ENCODE measurements at regions not wholly inside any gene's neighbourhood (a gene's known extent, or its start where the extent isn't known, plus 50 kb on each side); places are given as distances from the start of the nearest gene placed in this dataset.

DNA sequence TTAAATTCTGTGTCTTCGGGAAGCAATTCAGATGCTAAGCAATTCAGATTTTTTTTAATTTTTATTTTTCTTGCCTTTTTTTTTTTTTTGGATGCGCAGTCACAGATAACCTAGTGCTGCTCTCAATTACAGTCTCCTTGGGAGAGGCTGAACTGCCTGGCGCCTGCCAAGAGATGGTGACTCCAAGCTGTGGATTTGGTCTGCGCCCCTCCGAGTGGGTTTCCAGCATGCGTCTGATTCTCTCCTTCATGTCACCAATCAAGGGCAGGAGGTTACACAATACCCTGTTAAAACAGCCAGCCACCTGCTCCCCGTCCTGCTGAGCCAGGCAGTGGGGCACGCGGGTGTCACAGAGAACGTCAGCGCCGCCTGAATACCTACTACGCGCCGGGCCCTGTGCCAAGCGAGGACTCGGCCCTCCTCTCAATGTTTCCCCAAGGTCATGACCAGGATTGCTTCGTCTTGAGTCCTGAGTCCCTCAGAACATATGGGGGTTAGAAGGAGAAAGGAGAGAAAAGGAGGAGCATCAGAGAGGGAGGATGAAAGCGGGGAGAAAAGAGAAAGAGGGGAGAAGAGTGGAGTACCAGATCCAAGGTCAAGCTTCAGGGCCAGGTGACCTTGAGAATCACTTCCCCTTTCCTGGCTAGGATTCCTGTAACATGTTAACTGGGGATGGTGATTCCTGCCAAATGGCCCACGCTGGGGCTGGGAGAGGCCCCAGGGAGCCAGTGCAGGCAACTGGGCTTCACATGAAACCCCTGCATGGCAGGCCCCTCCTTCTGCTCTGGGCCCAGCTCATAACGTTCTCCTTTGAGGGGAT, 213.6 kb downstream of the URI1 start:
- H3K9me3 Mint-ChIP-seq: no peaks in the 10 kb centered on the region
- H3K27ac Mint-ChIP-seq: no peak overlapping the region
- no peaks in the 10 kb centered on the region for H3K36me3 Mint-ChIP-seq (ENCODE audit: low read depth)
- no peak overlapping the region for H3K4me3 Mint-ChIP-seq
- DNase-seq (no peak), ATAC-seq (no peak)
- peaks cover 2% of the 10 kb centered on the region for H3K4me1 Mint-ChIP-seq
- peaks cover 3% of the 10 kb centered on the region for H3K27me3 Mint-ChIP-seq

DNA sequence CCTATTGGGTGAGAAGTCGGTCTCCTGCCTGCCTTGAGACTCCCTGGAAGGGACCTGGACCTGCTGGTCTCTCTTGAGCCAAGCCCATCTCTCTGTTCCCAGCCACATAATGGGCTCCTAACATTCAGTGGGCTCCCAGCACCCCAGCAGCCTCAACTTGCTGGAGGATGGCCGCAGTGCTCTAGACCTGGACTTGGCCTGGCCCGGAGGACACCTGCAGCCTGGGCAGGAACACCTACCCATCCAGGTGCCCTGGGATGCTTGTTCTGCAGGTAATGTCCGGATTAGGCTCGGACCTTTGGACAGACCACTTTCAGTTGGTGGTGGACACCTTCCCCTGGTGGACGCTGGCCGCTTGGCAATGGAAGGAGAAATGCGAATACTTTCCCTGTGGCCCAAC, 214.6 kb downstream of the URI1 start:
- Mint-ChIP-seq H3K36me3 (ENCODE audit: low read depth) (no peaks in the 10 kb centered on the region), H3K27me3 (peaks cover 3% of the 10 kb centered on the region), H3K9me3 (no peaks in the 10 kb centered on the region), H3K4me1 (no peaks in the 10 kb centered on the region), H3K4me3 (no peak overlapping the region), H3K27ac (no peak overlapping the region)
- DNase-seq (no peak), ATAC-seq (no peak)

GRCh38 chr19:30158067-30158892, 213.9 kb upstream of the ZNF536 start:
- no peak for DNase-seq
- Mint-ChIP-seq H3K4me1 (no peaks in the 10 kb centered on the region), H3K27me3 (peaks cover 3% of the 10 kb centered on the region), H3K4me3 (no peak overlapping the region), H3K27ac (no peak overlapping the region), H3K36me3 (ENCODE audit: low read depth) (no peaks in the 10 kb centered on the region), H3K9me3 (no peaks in the 10 kb centered on the region)
- ATAC-seq: no peak

DNA sequence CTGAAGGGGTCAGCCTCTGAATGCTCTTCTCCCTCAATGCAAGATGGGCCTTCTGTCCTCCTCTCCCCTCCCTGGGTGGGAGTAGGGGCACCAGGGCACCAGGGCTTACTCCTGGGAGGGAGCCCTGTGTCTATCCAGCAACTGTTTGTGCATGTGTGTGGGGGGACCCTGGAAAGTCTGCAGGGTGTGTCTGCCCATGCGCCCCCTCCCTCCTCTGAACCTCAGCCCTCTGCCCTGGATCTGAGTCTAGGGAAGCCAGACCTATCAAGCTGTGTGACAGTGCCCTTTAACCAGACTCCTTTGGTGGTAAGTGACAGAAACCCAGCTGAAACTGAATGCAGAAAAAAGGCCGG, 213.3 kb upstream of the ZNF536 start:
- Mint-ChIP-seq H3K27me3 (peaks cover 3% of the 10 kb centered on the region), H3K4me3 (no peak overlapping the region), H3K27ac (no peak overlapping the region), H3K36me3 (ENCODE audit: low read depth) (no peaks in the 10 kb centered on the region), H3K9me3 (no peaks in the 10 kb centered on the region), H3K4me1 (no peaks in the 10 kb centered on the region)
- ATAC-seq: no peak
- DNase-seq: no peak

DNA sequence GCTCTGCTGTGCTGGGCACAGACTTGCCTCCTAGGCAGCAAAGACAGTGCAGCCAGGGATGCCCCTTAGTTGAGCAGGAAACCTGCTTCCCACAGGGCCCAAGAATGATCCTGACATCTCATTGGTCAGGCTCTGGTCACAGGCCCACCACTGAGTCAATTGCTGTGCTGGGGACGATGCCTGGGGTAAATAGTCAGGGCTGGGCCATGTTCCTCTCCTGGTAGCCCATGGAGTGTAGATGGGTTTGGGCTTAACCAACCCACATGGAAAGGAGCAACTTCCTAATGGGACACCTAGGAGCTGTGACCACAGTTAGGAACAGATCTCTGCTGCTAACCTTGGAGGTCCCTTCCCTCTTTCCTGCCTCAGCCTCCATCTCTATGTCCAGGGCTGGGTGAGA, 212.5 kb upstream of the ZNF536 start:
- Mint-ChIP-seq H3K4me1 (no peaks in the 10 kb centered on the region), H3K27me3 (peaks cover 3% of the 10 kb centered on the region), H3K4me3 (no peak overlapping the region), H3K27ac (no peak overlapping the region), H3K9me3 (peaks cover 4% of the 10 kb centered on the region), H3K36me3 (ENCODE audit: low read depth) (no peaks in the 10 kb centered on the region)
- DNase-seq (no peak), ATAC-seq (no peak)

GRCh38 chr19:30160426-30160825, 211.8 kb upstream of the ZNF536 start:
- no peaks in the 10 kb centered on the region for H3K4me1 Mint-ChIP-seq
- DNase-seq: no peak

DNA sequence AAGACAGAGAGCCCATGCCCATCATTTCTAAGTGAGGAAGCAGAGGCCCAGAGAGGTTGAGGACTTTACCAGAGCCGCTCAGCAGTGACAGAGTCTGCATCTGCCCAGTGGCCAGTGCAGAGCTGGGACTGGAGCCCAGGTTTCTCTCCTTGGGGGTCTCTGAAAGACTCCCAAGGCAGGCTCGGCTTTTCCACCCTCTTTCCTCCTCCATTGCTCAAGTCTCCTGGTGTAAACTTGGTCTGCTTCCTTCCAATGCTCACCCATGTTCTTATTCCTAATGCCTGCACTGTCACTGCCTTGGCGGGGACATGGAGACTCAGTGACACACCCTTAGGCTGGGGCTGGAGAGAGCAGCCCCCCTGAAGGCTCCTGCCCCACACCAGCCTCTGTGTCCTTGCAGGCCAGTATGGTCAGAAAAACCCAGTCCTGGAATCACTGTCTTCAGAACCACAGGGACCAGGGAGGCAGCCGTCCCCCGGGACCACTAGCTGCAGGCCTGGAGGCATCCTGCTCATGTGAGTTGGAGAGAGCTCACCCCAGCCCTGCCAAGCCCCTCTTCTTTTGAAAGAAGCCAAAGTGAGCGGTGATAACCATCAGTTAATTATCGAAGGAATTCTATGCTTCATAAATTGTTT, 211.0 kb upstream of the ZNF536 start:
- Mint-ChIP-seq H3K4me3 (no peak overlapping the region), H3K4me1 (no peaks in the 10 kb centered on the region), H3K9me3 (peaks cover 4% of the 10 kb centered on the region), H3K27ac (no peak overlapping the region), H3K27me3 (peaks cover 3% of the 10 kb centered on the region), H3K36me3 (ENCODE audit: low read depth) (no peaks in the 10 kb centered on the region)
- no peak for ATAC-seq
- DNase-seq: no peak

More at GRCh38 chr19:30160426-30160825, 211.8 kb upstream of the ZNF536 start:
- no peaks in the 10 kb centered on the region for H3K36me3 Mint-ChIP-seq (ENCODE audit: low read depth)
- peaks cover 4% of the 10 kb centered on the region for H3K9me3 Mint-ChIP-seq
- H3K27me3 Mint-ChIP-seq: peaks cover 3% of the 10 kb centered on the region
- no peak for ATAC-seq
- no peak overlapping the region for H3K27ac Mint-ChIP-seq
- no peak overlapping the region for H3K4me3 Mint-ChIP-seq

DNA sequence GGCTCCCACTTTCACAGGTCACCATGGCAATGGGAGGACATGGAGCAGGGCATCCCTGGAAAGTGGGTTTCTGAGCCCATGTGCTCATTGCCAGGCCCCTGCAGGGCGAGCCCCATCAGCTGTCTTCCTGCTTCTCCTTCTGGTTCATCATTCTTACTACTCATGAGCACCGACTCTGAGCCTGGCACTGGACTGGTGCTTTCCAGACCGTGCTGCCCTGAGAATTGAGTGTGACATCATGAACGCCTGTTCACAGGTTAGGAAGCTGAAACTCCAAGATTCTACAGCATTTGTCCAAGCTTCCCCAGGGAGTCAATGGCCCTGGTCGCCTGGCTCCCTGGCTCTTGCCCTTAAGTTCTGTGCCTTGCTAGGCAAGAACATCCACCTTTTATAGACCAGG, 210.4 kb upstream of the ZNF536 start:
- no peak for DNase-seq
- Mint-ChIP-seq H3K36me3 (ENCODE audit: low read depth) (no peaks in the 10 kb centered on the region), H3K9me3 (peaks cover 4% of the 10 kb centered on the region), H3K4me1 (no peaks in the 10 kb centered on the region), H3K4me3 (no peak overlapping the region), H3K27ac (no peak overlapping the region), H3K27me3 (peaks cover 3% of the 10 kb centered on the region)
- no peak for ATAC-seq

DNA sequence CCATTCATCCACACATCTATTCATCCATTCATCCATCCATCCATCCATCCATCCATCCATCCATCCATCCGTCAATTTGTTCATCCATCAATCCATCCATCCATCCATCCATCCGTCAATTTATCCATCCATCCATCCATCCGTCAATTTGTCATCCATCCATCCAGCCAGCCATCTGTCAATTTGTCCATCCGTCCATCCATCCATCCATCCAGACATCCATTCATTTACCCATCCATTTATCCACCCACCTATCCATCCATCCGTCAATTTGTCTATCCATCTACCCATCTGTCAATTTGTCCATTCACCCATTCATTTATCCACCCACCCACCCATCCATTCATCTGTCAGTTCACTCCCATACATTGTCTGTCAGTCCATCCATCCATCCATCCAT, 209.5 kb upstream of the ZNF536 start:
- ATAC-seq (no peak), DNase-seq (no peak)
- no peaks in the 10 kb centered on the region for H3K36me3 Mint-ChIP-seq (ENCODE audit: low read depth)
- H3K4me1 Mint-ChIP-seq: no peaks in the 10 kb centered on the region
- no peak overlapping the region for H3K27ac Mint-ChIP-seq
- no peak overlapping the region for H3K4me3 Mint-ChIP-seq
- H3K9me3 Mint-ChIP-seq: peaks cover 4% of the 10 kb centered on the region
- H3K27me3 Mint-ChIP-seq: peaks cover 2% of the 10 kb centered on the region

DNA sequence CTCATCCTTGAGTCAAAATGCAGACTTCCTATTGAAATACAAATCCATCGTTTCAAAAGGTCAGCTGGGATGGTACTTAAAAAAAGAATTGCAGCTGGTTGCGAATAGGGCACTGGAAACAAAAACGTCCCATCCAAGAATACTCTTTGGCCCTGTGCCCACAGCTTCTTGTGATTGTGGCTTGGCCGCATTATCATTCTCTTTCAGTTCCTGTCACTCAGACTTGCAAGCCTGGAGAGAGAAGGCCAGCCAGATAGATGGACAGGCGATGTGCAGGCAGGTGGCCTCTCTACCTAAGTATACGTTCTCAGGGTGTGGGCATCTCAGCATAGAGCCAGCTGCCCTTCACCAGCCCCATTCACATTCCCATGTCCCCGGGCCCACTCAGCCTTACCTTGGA, 208.5 kb upstream of the ZNF536 start:
- Mint-ChIP-seq H3K36me3 (ENCODE audit: low read depth) (no peaks in the 10 kb centered on the region), H3K27me3 (peaks cover 4% of the 10 kb centered on the region), H3K27ac (no peak overlapping the region), H3K4me3 (no peak overlapping the region), H3K9me3 (peaks cover 4% of the 10 kb centered on the region), H3K4me1 (no peaks in the 10 kb centered on the region)
- no peak for DNase-seq
- ATAC-seq: no peak

DNA sequence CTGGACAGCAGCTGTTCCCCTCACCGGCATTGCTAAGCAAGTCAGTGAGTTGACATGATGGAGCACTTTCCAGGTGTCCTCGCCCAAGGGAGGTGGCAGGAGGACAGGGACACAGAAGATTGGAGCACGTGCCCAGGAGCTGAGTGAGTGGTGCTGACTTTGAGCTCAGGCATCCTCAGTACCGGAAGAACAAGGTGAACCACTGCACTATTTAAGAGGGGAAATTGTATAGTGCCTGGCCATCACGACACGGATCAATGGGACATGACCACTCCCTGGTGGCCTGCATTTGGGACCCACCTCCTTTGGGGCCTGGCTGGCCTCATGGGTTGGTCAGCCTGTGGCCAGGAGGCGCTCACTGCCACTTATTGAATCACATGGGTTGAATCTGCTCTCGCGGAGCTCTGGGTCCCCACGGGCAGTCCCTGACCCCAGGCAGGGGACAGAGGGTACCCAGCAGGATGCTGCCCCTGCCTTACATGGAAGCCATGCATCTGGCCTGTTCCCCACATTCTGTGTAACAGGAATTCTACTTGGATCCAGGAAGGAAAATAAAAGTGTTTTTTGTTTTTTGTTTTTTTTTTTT, 206.9 kb upstream of the ZNF536 start:
- Mint-ChIP-seq H3K4me1 (no peaks in the 10 kb centered on the region), H3K27ac (no peak overlapping the region), H3K27me3 (peaks cover 4% of the 10 kb centered on the region), H3K9me3 (peaks cover 4% of the 10 kb centered on the region), H3K36me3 (ENCODE audit: low read depth) (no peaks in the 10 kb centered on the region), H3K4me3 (no peak overlapping the region)
- DNase-seq (no peak), ATAC-seq (no peak)

DNA sequence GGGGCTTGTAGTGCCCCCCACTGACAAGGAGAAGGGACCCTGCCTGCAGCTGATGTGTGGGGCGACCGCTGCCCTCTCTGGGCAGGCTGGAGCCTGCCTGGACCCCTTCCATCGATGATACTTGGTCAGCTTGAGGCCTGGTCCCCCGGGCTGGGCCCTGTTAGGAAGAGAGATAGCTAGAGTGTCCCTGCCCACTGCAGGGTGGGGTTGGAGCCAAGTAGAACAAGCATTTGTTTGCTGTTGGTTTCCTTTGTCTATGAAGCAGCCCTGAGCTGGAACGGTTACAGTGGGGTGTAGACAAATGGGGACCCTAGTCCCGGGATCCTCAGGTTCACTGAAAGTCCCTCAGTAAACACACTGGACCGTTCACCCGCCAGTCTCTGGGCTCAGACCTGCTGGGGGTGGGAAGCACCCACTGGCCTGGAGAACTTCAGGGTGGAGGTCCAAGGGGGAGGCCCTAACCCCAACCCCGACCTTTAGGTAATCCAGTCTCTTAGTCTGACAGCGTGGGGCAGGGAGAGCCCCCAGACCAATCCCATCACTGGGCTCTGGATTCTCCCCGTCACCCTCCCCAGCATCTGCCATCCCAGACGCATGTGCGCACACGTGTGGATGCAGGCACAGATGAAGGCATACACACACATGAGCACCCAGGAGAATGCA, 204.8 kb upstream of the ZNF536 start:
- no peak overlapping the region for H3K27ac Mint-ChIP-seq
- DNase-seq (no peak), ATAC-seq (no peak)
- H3K36me3 Mint-ChIP-seq (ENCODE audit: low read depth): no peaks in the 10 kb centered on the region
- no peak overlapping the region for H3K4me3 Mint-ChIP-seq
- peaks cover 4% of the 10 kb centered on the region for H3K27me3 Mint-ChIP-seq
- H3K9me3 Mint-ChIP-seq: peaks cover 4% of the 10 kb centered on the region
- H3K4me1 Mint-ChIP-seq: no peaks in the 10 kb centered on the region

GRCh38 chr19:30167976-30168635, 204.1 kb upstream of the ZNF536 start:
- no peak for DNase-seq
- ATAC-seq: no peak
- Mint-ChIP-seq H3K4me3 (no peak overlapping the region), H3K9me3 (peaks cover 4% of the 10 kb centered on the region), H3K27ac (no peak overlapping the region), H3K4me1 (no peaks in the 10 kb centered on the region), H3K27me3 (peaks cover 3% of the 10 kb centered on the region), H3K36me3 (ENCODE audit: low read depth) (no peaks in the 10 kb centered on the region)

GRCh38 chr19:30168760-30169159, 203.4 kb upstream of the ZNF536 start:
- ATAC-seq: no peak
- Mint-ChIP-seq H3K4me3 (no peak overlapping the region), H3K4me1 (no peaks in the 10 kb centered on the region), H3K27ac (no peak overlapping the region), H3K27me3 (peaks cover 2% of the 10 kb centered on the region), H3K36me3 (ENCODE audit: low read depth) (no peaks in the 10 kb centered on the region), H3K9me3 (peaks cover 4% of the 10 kb centered on the region)
- no peak for DNase-seq
